GM19468 (cell line): ENCODE measurements at regions not wholly inside any gene's neighbourhood (a gene's known extent, or its start where the extent isn't known, plus 50 kb on each side); places are given as distances from the start of the nearest gene placed in this dataset.
"Not testable (repeated sequence)": the region's sequence is repeated elsewhere in the genome, so short reads cannot be mapped to it uniquely, and the experiment has no call there.

Experiments
- ATAC-seq: cut with Tn5 transposase; IDR thresholded peaks from one replicate; pipeline ENCODE4 v1.9.1; 2021; ENCODE audit warnings: mild to moderate bottlenecking, moderate library complexity, moderate number of reproducible peaks; ENCODE audit not compliant: unreplicated experiment; ENCODE audit errors: extremely low read depth

- no peak for ATAC-seq
These were observed 839.9 kb downstream of the RAB28 start for GRCh38 chr4:12644261-12644660.

- ATAC-seq = no peak
These were observed 847.9 kb downstream of the RAB28 start for GRCh38 chr4:12636191-12636590.

DNA sequence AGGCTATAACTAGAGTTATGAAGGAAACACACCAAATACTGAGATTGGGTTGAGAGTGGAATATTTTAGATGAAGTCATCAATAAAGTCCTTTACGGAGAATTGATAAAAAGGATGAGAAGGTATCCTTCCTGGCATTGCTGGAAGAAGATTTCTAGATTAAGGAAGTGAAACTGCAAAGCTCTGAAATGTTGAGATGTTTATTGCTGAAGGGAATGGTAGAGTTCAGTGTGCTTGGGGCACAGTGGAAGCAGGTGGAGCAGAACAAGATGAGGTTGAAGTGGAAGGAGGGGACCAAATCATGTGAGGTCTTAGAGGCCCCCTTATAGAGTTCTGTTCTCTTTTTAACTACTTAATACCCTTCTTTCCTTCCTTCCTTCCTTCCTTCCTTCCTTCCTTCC, 848.5 kb downstream of the RAB28 start:
- ATAC-seq = no peak

DNA sequence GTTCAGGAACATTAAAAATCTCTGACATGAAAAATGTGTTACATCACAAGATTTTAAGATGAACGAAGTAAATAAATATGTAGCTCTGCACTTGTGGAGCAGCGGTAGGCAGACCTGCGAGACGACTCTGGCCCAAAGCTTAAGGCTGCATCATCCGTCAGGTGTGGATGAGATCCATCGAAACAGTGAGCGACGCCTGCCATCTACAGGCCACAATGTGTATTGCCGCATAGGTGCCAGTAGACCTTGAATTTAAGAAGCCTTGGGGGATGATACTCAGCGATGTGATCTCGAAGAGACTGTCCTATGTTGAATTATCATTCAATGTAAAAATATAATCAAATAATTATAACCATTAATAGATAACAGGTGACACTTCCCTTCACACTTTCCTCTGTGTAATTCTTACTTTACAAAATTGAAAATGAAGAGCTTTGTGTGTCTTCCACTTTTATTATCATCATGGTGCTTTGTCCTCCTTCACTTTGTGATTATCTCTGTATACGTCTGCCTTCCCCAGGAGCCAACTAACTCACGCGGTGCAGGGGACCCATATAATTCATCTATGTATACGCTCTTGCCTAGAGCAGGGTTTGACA, 851.0 kb downstream of the RAB28 start:
- ATAC-seq = peak; percentile 87

DNA sequence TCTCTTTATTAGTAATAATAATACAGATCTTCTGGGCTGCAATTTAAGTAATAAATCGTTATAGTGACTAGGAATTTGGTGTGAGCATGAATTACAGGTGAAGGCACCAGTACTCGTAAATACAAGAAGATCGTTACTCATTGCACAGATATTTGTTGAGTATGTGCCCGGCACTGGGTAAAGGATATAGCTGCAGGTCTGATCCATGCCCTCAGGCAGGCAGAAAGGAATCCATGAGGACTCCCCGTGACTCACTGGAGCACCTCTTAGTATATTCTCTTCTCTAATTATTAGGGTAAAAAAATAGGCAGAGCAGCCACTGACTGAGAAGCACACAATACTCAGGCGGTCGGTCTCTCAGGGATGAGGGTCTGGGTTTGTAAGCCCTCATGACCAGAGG, 868.3 kb downstream of the RAB28 start:
- ATAC-seq = no peak

DNA sequence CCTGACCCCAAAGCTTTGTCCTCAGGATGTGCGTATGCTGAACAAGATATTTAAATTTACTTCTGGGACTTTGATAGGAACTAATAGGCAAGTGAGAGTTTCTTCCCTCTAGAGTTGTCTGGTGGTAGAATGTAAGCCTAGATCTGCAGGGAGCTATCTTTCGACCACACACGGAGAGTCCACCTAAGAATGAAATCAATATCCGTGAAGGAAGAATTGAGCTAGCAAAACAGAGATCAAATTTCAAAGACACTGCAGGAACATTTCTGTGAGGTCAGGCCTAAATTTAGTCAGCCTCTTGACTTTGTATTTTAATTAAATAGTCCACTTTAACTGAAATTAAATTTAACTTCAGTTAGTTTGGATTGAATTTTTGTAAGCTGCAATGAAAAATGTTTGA, 871.3 kb downstream of the RAB28 start:
- no peak for ATAC-seq

- ATAC-seq = not testable (repeated sequence)
These were observed 874.8 kb downstream of the RAB28 start for GRCh38 chr4:12609212-12609875.

- no peak for ATAC-seq
These were observed 888.2 kb downstream of the RAB28 start for GRCh38 chr4:12595986-12596385.

DNA sequence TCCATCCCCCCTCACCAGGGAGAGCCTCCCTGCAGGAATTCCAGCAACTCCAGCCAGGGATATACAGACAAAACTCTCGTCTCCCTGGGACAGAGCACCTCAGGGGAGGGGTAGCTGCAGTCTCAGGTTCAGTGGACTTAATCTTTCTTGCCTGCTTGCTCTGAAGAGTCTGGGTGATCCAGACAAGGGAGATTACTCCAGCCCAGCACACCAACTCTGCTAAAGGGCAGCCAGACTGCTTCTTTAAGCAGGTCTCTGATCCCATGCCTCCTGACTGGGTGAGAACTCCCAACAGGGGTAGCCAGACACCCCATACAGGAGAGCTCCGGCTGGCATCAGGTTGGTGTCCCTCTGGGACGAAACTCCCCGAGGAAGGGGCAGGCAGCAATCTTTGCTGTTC, 888.7 kb downstream of the RAB28 start:
- no peak for ATAC-seq

- no peak for ATAC-seq
These were observed 895.6 kb downstream of the RAB28 start for GRCh38 chr4:12588582-12588981.

GRCh38 chr4:12586242-12587006, 897.7 kb downstream of the RAB28 start:
- no peak for ATAC-seq

- no peak for ATAC-seq
These were observed 899.8 kb downstream of the RAB28 start for GRCh38 chr4:12584116-12584875.

- ATAC-seq = no peak
These were observed 900.9 kb downstream of the RAB28 start for GRCh38 chr4:12583275-12583674.

DNA sequence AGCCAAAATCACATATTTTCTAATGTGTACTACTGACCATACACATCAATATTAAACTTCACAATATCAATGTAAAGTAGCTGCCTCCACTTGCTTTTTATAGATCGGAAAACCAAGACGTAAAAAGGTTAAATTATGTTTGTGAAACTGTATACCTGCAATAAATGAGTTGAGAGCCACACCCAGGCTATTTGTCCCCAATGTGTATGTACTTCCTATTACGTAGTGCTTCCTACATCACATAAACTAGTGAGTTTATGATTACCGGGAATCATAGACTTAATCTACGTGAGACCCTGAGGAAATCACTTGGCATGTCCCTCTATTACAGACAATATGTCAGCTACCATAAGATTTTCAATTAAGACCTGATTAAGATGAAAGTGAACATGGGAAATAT, 903.4 kb downstream of the RAB28 start:
- no peak for ATAC-seq

- ATAC-seq = no peak
These were observed 905.0 kb downstream of the RAB28 start for GRCh38 chr4:12579172-12579571.

DNA sequence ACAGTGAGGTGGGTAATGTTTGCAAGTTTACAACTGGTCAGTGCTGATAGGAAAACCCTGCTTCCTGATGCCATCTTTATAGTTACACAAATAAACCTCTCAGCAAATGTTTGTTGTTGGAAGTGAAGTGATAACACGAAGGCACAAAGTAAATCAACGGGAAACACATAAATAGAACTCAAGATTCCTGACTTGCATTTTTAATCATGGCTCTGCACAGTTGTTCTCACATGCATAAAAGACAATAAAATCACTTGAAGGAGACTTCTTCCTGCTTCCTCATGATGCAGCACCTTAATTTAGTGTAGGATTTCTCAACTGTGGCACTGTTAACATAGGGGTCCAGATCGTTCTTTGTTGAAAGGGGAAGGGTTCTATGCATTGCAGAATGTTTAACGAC, 907.7 kb downstream of the RAB28 start:
- ATAC-seq = no peak

- ATAC-seq = no peak
These were observed 910.4 kb downstream of the RAB28 start for GRCh38 chr4:12573716-12574115.

DNA sequence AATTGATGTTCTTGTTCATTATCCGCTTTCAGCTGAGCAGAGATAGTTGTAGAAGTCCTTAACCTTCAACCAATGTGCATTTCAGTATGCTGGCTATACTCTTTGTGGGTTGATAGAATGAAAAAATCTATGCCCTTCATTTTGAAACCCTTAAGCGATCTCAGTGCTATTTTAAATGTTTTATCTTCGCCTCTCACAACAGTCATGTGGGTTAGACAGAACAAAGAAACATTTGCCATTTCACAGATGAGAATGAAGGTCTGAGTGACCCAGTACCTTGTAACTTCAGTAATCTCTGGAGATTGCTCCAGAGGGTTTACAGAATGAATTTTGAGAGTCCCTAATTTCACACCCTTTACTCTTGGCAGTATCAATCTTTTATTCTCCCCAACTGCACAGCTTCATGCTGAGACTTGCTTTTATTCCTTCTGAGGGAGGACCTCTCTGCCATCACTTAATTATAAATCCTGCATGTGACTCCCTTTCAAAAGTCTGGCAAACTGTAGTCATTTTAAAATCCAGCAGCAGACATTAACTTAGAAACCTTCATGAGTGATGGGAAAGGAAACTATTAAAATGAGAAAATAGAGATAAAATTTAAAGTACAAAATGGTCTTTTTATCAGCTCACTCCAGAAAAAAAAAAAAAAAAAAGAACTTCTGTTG, 921.5 kb downstream of the RAB28 start:
- ATAC-seq = no peak

DNA sequence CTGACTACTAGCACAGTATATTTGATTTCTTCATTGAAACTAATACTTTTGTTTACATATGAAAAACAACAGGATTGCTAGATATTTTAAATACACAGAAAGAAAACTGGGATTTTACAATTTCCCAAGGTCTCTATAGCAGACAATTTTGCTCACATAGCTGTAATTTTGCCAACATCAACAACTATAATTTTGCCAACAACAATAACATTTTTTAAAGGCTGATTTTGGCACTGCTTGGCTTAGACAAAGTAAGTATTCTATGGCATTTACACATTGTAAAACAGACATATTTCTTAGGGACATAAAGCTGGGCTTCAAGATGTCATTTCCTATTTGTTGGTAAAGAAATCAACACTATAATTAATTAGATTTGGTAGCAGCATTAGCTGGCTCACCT, 922.1 kb downstream of the RAB28 start:
- no peak for ATAC-seq

DNA sequence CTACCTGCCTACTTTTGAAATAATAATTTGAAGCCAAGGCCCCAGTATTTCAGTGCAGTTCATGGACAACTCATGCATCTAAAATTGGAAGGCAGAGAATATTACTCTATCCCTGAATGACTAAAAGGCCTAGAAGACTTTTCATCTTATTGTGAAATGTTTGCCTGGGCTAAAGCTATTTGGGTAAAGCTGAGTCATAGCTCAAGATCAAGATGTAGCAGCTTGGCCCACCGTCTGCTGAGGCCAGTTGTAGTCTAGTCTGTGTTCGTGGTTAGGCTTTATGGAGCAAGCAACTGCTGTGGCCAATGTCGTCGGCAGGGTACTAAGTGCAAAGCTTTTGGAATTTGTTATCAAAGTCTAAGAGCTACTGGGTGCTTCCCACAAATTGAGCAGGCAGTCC, 929.1 kb downstream of the RAB28 start:
- no peak for ATAC-seq
